Cardiac fibroblast (primary cell): ENCODE measurements at regions not wholly inside any gene's neighbourhood (a gene's known extent, or its start where the extent isn't known, plus 50 kb on each side); places are given as distances from the start of the nearest gene placed in this dataset.

Experiments
- DNase-seq, 2 donors: peaks; one replicate each; pipeline versions ENCODE4 v3.0.0 to v3.0.0-alpha.2; 2010; ENCODE audit warnings: low read depth in 2 of 2
- H3K4me3 ChIP-seq, 2 donors: replicated peaks in 1 of 2; 1 replicate in 1 of 2; 2 replicates in 1 of 2; pipeline ENCODE4 v1.5.1; 2011; ENCODE audit warnings: low read depth in 2 of 2, low read length in 2 of 2, mild to moderate bottlenecking in 2 of 2, moderate library complexity in 1 of 2
- CTCF ChIP-seq: IDR thresholded peaks from one replicate; pipeline ENCODE4 v1.5.1; 2011; ENCODE audit warnings: low read depth, mild to moderate bottlenecking, low read length, inconsistent platforms

- H3K4me3 ChIP-seq: no peak overlapping the region
- no peak for DNase-seq
- no peak for TF ChIP-seq CTCF
Observed at GRCh38 chr10:123424537-123424936, 241.6 kb upstream of the GPR26 start.

GRCh38 chr10:123425680-123426079 lies 240.5 kb upstream of the GPR26 start:
- no peak overlapping the region for H3K4me3 ChIP-seq
- TF ChIP-seq CTCF: no peak

GRCh38 chr10:123427165-123427786 lies 238.9 kb upstream of the GPR26 start:
- no peak for DNase-seq
- H3K4me3 ChIP-seq: no peak overlapping the region
- no peak for TF ChIP-seq CTCF

More at GRCh38 chr10:123425680-123426079, 240.5 kb upstream of the GPR26 start:
- DNase-seq: no peak

- no peak for TF ChIP-seq CTCF
- no peak overlapping the region for H3K4me3 ChIP-seq
- DNase-seq: no peak
Observed at GRCh38 chr10:123428391-123428790, 237.8 kb upstream of the GPR26 start.

GRCh38 chr10:123429706-123430221 lies 236.4 kb upstream of the GPR26 start:
- no peak overlapping the region for H3K4me3 ChIP-seq
- TF ChIP-seq CTCF: no peak
- no peak for DNase-seq

- DNase-seq: no peak
- TF ChIP-seq CTCF: no peak
- H3K4me3 ChIP-seq: no peak overlapping the region
Observed at GRCh38 chr10:123433539-123433938, 232.6 kb upstream of the GPR26 start.
